SK-N-SH treated with all-trans-retinoic acid at 6 μM for 48 hours (cell line): ENCODE measurements at regions not wholly inside any gene's neighbourhood (a gene's known extent, or its start where the extent isn't known, plus 50 kb on each side); places are given as distances from the start of the nearest gene placed in this dataset.

Source experiments
- ATAC-seq: fragments of 200-7000 bp; cut with Tn5 transposase; 3 replicates; pipeline ENCODE4 v1.9.1; 2020; ENCODE audit warnings: mild to moderate bottlenecking, moderate library complexity
- ARNTL ChIP-seq: fragments of 450-650 bp; formaldehyde crosslinking; IDR thresholded peaks from 2 replicates; pipeline ENCODE4 v1.5.0; 2020; ENCODE audit warnings: low read depth, mild to moderate bottlenecking, moderate library complexity, borderline replicate concordance
- BACH2 ChIP-seq: fragments of 250-450 bp; sonication (Bioruptor Pico); IDR thresholded peaks from 2 replicates; pipeline ENCODE4 v1.9.0; 2021; ENCODE audit warnings: mild to moderate bottlenecking, borderline replicate concordance
- CSDC2 ChIP-seq: fragments of 250-450 bp; sonication (Bioruptor Pico); IDR thresholded peaks from 2 replicates; pipeline ENCODE4 v1.5.0; 2020; ENCODE audit warnings: mild to moderate bottlenecking, moderate library complexity
- ESRRG ChIP-seq: fragments of 250-450 bp; sonication (Bioruptor Pico); IDR thresholded peaks from 2 replicates; pipeline ENCODE4 v1.6.1; 2021; ENCODE audit warnings: mild to moderate bottlenecking
- GLIS3 ChIP-seq: fragments of 250-450 bp; sonication (Bioruptor Pico); IDR thresholded peaks from 2 replicates; pipeline ENCODE4 v1.5.0; 2020; ENCODE audit warnings: mild to moderate bottlenecking, moderate library complexity
- ISL1 ChIP-seq: fragments of 250-450 bp; sonication (Bioruptor Pico); IDR thresholded peaks from 2 replicates; pipeline ENCODE4 v2.1.2; 2022; ENCODE audit warnings: mild to moderate bottlenecking, moderate library complexity
- OSR1 ChIP-seq: fragments of 250-450 bp; sonication (Bioruptor Pico); IDR thresholded peaks from 2 replicates; pipeline ENCODE4 v1.8.0; 2022; ENCODE audit warnings: moderate library complexity, mild to moderate bottlenecking, inconsistent platforms
- PPARA ChIP-seq: fragments of 250-450 bp; sonication (Bioruptor Pico); IDR thresholded peaks from 2 replicates; pipeline ENCODE4 v1.5.0; 2020; ENCODE audit warnings: mild to moderate bottlenecking, borderline replicate concordance
- RARB ChIP-seq: fragments of 250-450 bp; sonication (Bioruptor Pico); IDR thresholded peaks from 2 replicates; pipeline ENCODE4 v1.8.0; 2021; ENCODE audit warnings: mild to moderate bottlenecking, moderate library complexity
- SNAI2 ChIP-seq: fragments of 250-450 bp; sonication (Bioruptor Pico); IDR thresholded peaks from 2 replicates; pipeline ENCODE4 v1.5.0; 2020; ENCODE audit warnings: mild to moderate bottlenecking, moderate library complexity
- TCF4 ChIP-seq: fragments of 250-450 bp; sonication (Bioruptor Pico); IDR thresholded peaks from 2 replicates; pipeline ENCODE4 v1.8.0; 2021; ENCODE audit warnings: mild to moderate bottlenecking, moderate library complexity, borderline replicate concordance
- TOX ChIP-seq: fragments of 250-450 bp; sonication (Bioruptor Pico); IDR thresholded peaks from 2 replicates; pipeline ENCODE4 v1.8.0; 2021; ENCODE audit warnings: mild to moderate bottlenecking, moderate library complexity, borderline replicate concordance
- ZFP30 ChIP-seq: fragments of 450-650 bp; formaldehyde crosslinking; IDR thresholded peaks from 2 replicates; pipeline ENCODE4 v1.5.0; 2022; ENCODE audit warnings: mild to moderate bottlenecking, moderate library complexity
- ZNF565 ChIP-seq: fragments of 450-650 bp; formaldehyde crosslinking; conservative IDR thresholded peaks from 2 replicates; pipeline ENCODE4 v1.5.0; 2020; ENCODE audit warnings: low read depth, mild to moderate bottlenecking, moderate library complexity
- ZNF70 ChIP-seq: fragments of 450-650 bp; formaldehyde crosslinking; IDR thresholded peaks from 2 replicates; pipeline ENCODE4 v1.5.0; 2020; ENCODE audit warnings: mild to moderate bottlenecking, moderate library complexity
- TF ChIP-seq, protein P1 (sequence below): fragments of 250-450 bp; sonication (Bioruptor Pico); IDR thresholded peaks from 2 replicates; pipeline ENCODE4 v1.5.0; 2020; ENCODE audit warnings: mild to moderate bottlenecking, moderate library complexity
- TF ChIP-seq, protein P2 (sequence below): fragments of 250-450 bp; sonication (Bioruptor Pico); IDR thresholded peaks from 2 replicates; pipeline ENCODE4 v1.8.0; 2020; ENCODE audit warnings: mild to moderate bottlenecking, moderate library complexity, borderline replicate concordance
- TF ChIP-seq, protein P3 (sequence below): fragments of 250-450 bp; sonication (Bioruptor Pico); IDR thresholded peaks from 2 replicates; pipeline ENCODE4 v1.8.0; 2021; ENCODE audit warnings: low read depth, mild to moderate bottlenecking, moderate library complexity, borderline replicate concordance

DNA sequence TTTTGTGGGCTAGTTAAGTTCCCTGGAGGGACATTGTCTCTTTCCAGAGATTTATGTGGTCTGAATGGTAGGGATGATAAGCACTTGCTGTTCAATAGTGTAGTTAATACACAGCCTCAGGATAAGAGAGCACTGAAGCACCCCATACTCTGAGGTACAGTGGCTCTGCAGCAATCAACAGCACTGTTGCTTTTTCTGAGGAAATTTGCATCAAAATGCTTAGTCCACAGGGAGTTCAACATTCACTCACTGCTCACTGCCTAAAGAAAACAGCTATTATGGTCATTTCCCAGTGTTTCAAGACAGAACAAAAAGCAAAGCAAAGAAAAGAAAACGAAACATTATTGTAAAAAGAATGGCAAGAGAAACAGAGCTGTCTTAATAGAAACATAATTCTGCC is 441.9 kb downstream of the PLOD2 start (continued):
- TF ChIP-seq, protein P1, sequence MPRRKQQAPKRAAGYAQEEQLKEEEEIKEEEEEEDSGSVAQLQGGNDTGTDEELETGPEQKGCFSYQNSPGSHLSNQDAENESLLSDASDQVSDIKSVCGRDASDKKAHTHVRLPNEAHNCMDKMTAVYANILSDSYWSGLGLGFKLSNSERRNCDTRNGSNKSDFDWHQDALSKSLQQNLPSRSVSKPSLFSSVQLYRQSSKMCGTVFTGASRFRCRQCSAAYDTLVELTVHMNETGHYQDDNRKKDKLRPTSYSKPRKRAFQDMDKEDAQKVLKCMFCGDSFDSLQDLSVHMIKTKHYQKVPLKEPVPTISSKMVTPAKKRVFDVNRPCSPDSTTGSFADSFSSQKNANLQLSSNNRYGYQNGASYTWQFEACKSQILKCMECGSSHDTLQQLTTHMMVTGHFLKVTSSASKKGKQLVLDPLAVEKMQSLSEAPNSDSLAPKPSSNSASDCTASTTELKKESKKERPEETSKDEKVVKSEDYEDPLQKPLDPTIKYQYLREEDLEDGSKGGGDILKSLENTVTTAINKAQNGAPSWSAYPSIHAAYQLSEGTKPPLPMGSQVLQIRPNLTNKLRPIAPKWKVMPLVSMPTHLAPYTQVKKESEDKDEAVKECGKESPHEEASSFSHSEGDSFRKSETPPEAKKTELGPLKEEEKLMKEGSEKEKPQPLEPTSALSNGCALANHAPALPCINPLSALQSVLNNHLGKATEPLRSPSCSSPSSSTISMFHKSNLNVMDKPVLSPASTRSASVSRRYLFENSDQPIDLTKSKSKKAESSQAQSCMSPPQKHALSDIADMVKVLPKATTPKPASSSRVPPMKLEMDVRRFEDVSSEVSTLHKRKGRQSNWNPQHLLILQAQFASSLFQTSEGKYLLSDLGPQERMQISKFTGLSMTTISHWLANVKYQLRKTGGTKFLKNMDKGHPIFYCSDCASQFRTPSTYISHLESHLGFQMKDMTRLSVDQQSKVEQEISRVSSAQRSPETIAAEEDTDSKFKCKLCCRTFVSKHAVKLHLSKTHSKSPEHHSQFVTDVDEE (CRISPR knock-in tag) = no peak
- TF ChIP-seq, protein P2, sequence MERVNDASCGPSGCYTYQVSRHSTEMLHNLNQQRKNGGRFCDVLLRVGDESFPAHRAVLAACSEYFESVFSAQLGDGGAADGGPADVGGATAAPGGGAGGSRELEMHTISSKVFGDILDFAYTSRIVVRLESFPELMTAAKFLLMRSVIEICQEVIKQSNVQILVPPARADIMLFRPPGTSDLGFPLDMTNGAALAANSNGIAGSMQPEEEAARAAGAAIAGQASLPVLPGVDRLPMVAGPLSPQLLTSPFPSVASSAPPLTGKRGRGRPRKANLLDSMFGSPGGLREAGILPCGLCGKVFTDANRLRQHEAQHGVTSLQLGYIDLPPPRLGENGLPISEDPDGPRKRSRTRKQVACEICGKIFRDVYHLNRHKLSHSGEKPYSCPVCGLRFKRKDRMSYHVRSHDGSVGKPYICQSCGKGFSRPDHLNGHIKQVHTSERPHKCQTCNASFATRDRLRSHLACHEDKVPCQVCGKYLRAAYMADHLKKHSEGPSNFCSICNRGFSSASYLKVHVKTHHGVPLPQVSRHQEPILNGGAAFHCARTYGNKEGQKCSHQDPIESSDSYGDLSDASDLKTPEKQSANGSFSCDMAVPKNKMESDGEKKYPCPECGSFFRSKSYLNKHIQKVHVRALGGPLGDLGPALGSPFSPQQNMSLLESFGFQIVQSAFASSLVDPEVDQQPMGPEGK (CRISPR knock-in tag) = no peak
- TF ChIP-seq RARB (CRISPR knock-in tag) (no peak), ARNTL (no peak), TCF4 (no peak), SNAI2 (no peak)
- TF ChIP-seq, protein P3, sequence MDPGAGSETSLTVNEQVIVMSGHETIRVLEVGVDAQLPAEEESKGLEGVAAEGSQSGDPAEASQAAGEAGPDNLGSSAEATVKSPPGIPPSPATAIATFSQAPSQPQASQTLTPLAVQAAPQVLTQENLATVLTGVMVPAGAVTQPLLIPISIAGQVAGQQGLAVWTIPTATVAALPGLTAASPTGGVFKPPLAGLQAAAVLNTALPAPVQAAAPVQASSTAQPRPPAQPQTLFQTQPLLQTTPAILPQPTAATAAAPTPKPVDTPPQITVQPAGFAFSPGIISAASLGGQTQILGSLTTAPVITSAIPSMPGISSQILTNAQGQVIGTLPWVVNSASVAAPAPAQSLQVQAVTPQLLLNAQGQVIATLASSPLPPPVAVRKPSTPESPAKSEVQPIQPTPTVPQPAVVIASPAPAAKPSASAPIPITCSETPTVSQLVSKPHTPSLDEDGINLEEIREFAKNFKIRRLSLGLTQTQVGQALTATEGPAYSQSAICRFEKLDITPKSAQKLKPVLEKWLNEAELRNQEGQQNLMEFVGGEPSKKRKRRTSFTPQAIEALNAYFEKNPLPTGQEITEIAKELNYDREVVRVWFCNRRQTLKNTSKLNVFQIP (CRISPR knock-in tag) = no peak
- TF ChIP-seq, all 23 proteins: peak for 0

DNA sequence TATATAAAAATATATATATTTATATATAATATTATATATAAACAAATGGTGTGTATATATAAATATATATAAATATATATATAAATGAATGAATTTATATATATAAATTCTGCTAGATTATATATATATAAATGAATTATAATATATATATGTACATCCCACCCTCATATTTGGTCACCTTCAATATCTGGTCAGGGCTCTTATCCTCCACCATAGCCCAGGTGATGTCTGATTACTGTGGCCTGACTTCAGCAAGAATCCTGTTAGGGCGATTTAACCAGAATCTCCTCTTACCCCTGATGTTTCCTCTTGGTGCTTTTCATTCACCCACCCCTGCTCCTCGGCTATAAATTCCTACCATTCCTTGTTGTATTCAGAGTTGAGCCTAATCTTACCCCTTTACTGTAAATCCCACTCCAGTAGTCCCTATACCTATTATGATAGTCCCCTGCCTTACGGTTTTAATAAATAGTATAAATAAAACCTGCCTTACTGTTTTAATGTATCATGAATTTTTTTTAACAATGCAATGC is 439.6 kb downstream of the PLOD2 start:
- TF ChIP-seq PPARA (no peak), CSDC2 (no peak), GLIS3 (CRISPR knock-in tag) (no peak), ESRRG (CRISPR knock-in tag) (no peak), TCF4 (no peak), ARNTL (no peak), BACH2 (no peak), ZNF70 (CRISPR knock-in tag) (no peak), ZNF565 (CRISPR knock-in tag) (no peak), OSR1 (no peak), ISL1 (CRISPR knock-in tag) (no peak), ZFP30 (CRISPR knock-in tag) (no peak), TOX (CRISPR knock-in tag) (no peak)
- TF ChIP-seq, protein P2 (CRISPR knock-in tag) = no peak
- TF ChIP-seq, protein P1 (CRISPR knock-in tag) = no peak
- TF ChIP-seq, protein P3 (CRISPR knock-in tag) = no peak
- no peak for ATAC-seq
